ENCODE measurements at regions not wholly inside any gene's neighbourhood (a gene's known extent, or its start where the extent isn't known, plus 50 kb on each side); places are given as distances from the start of the nearest gene placed in this dataset.

- DNase-seq = no peak
These were observed 93.8 kb upstream of the IL12B start for GRCh38 chr5:159424123-159424522.

- DNase-seq = no peak
These were observed 96.4 kb upstream of the IL12B start for GRCh38 chr5:159426694-159427093.

- no peak for DNase-seq
These were observed 97.1 kb upstream of the IL12B start for GRCh38 chr5:159427180-159428012.

DNA sequence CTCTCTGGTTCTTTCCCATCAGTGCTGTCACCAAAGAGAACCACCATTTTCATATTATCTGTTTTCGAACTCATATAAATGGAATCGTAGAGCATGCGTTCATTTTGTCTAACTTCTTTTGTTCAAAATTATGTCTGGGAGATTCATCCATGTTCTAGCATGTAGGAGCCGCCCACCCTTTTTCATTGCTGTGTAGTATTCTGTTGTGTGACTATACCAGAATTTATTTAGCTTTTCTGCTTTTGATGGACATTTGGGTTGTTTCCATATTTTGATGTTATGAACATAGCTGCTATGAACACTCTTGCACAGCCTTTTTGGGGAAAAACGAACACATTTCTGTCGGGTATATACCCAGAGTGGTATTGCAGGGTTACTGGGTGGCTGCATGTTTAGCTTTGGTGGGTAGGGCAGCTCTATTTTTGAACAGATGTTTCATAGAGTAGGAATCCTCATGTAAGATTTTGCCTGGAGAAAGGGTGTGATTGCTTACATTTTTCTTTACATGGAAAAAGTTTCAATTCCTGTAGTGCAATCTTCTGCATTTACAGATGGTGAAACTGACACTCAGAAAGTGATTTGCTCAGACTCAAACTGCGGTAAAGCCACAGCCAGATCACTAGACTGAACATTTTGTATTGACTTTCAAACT lies 100.2 kb upstream of the IL12B start:
- no peak for DNase-seq

DNA sequence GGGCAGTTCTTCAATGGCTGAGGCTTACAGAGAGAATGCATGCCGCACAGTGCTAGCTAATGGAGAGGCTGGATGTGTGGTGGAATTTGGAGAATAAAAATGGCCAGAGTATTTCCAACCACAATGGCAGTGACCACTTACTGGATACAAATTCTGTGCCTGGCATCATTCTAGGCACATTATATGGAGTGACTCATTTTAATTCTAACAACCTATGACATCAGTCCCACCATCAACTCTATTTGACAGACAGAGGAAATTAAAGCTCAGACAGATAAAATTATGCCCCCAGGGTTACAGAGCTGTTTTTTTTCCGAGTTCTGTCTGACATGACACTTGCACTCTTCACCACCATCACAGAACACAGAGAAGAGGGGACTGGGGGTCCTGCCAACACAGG lies 105.6 kb upstream of the IL12B start:
- DNase-seq = no peak

GRCh38 chr5:159438092-159438491 lies 107.8 kb upstream of the IL12B start:
- DNase-seq = no peak

DNA sequence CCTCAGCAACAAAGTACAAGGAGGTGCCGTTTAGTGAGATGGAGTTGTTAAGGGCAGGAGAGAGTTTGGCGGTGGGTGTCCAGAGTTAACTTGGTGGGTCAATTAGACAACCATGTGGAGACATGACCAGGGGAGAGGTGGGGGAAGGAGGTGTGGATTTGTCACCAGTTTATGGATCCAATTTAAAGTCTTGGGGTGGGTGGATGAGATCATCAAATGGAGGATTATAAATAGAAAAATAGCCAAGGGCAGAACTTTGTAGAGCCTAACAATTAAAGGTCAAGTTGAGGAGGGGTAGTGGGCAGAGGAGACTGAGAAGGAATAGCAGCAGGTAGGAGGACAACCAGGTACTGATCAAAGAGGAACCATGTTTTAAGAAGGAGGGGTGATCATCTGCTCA lies 108.7 kb upstream of the IL12B start:
- no peak for DNase-seq

DNA sequence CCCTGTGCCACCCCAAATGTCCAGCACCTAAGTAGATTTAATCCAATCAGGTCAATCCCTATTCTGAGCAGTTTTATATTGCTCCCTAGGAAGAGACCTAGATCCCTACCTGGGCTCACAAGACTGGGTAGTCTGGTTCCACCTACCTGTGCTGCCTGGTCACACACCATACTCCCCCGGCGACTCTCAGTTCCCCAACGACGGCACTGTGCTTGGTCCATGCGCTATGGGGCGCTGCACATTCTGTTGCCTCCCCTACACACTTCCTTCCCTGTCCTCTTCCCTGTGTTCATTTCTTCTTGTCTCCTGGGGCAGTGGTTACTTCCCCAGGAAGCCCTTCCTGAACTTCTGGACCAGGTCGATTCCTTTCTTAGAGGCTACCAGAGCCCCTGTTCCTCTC lies 109.9 kb upstream of the IL12B start:
- DNase-seq = no peak

GRCh38 chr5:159440968-159441367 lies 110.7 kb upstream of the IL12B start:
- no peak for DNase-seq

DNA sequence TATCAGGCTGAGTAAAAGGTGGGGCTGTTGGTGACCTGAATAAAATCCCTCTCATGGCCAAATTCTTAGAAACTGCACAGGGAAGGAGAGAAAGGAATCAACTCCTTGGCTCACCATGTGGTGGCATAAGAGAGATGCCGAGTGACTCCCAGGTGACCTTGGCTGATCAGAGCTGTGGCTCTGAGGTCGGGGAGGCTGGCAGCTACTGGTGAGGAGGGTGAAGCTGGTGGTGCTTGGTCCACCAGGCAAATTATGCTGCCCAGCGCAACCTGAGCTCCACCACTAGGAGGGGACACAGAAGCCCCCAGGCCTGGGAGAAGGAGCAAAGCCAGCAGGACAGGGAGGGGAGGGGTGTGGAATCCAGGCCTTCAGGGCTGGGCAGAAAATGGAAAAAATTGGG lies 111.2 kb upstream of the IL12B start:
- DNase-seq = no peak

DNA sequence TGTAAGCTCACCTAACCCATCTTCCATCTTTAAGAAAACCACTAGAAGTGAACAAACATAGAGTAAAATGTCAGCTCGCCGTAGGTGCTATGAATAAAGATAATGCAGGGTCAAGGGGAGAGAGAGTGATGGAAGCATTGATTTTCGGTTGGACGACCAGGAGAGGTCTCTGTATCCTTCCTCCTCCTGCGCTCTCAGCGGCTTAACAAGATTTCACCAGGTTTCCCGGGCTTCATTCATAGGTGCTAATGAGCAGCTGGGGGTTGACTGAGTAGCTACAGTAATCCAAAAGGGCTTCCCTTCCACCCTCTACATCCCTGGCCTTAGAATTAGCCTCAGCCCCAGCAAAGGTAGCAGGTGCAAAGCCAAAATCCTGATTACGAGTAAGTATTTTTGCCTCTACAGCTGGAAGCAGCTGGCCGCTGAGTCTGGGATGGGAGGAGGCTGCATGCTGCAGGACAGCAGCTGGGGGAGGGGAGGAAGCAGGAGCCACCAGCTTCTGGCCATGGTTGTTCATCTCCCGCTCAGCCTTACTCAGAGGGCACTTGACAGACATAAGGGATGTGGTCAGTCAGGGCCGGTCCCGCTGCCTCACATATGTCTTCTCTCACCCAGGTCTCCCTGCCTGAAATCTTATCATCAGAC lies 112.0 kb upstream of the IL12B start:
- DNase-seq = no peak

- peak; percentile 22 for DNase-seq
These were observed 114.3 kb upstream of the IL12B start for GRCh38 chr5:159444441-159445082.

DNA sequence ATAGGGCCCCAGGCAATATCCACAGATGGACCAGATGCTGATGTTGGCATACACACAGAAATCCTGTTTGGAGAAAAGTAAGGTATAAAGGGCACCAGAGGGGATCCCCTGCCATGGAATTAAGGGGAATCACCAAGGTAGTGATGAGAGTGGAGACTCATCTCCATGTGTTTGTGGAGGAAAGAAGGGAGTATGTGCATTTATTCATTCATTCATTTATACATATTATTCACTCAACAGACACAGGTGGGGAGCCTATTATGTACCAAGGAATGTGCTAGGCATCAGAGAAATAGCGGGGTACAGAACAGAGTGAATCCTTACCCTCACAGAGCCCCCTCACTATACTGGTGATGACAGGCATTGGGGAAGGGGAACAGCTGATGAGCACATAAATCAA lies 116.8 kb upstream of the IL12B start:
- no peak for DNase-seq

DNA sequence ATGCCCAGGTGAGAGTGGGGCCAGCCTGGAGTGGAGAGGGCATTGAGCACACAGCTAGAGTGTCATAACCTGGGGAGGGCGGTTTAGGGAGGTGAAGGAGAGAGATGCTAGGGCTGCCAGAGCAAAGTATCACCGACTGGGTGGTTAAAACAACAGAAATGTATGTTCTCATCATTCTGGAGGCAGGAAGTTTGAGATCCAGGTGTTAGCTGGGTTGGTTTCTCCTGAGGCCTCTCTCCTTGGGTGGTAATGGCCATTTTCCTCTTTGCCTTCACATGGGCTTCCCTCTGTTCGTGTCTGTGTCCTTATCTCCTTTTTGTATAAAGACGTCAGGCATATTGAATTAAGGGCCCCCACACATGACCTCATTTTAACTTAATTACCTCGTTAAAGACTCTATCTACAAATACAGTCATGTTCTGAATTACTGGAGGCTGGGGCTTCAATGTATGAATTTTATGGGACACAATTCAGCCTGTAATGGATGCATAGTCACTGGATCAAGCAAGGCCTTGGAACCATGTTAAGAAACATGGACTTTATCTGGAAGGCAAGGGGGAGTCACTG lies 118.6 kb upstream of the IL12B start:
- DNase-seq = no peak

DNA sequence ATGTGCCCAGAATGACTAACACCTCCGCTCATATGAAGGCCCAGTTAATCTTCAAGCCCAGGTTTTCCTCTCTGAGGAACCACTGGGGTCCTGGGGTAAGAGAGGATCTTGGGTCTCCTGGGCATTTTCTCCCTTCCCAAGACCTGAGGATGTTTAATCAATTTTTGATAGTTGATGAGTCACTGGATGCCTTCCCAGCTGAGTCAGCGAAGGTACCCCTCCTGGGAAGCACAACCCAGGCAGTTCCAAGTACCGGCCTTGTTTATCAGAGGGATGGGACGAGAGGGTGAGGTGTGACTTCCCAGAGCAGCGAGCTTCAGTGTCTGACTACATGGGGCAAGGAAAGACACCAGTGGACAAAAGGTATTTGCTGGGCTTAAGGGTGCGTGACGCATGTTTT lies 119.6 kb upstream of the IL12B start:
- no peak for DNase-seq

- no peak for DNase-seq
These were observed 120.1 kb upstream of the IL12B start for GRCh38 chr5:159450417-159450816.

- no peak for DNase-seq
These were observed 121.1 kb upstream of the IL12B start for GRCh38 chr5:159451197-159452052.

- no peak for DNase-seq
These were observed 122.3 kb upstream of the IL12B start for GRCh38 chr5:159452480-159453167.

DNA sequence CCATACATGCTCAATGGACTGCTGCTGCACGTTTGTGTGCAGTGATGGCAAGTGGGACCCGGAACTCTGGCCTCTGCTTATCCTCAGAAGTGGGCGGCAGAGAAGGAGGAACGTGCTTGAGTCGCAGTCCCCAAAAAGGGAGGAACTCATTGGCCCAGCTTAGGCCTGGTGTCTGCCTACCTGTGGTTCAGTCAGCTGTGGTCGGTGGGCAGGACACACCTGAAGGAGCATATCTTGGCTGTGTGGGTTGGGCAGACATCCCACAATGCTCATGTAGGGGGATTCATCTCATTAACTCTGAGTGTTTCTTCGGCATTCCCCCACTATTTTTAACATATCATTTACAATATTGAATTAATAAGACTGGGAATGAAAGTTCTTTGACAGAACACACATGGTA lies 122.9 kb upstream of the IL12B start:
- DNase-seq = no peak

GRCh38 chr5:159456261-159456660 lies 126.0 kb upstream of the IL12B start:
- DNase-seq = no peak

DNA sequence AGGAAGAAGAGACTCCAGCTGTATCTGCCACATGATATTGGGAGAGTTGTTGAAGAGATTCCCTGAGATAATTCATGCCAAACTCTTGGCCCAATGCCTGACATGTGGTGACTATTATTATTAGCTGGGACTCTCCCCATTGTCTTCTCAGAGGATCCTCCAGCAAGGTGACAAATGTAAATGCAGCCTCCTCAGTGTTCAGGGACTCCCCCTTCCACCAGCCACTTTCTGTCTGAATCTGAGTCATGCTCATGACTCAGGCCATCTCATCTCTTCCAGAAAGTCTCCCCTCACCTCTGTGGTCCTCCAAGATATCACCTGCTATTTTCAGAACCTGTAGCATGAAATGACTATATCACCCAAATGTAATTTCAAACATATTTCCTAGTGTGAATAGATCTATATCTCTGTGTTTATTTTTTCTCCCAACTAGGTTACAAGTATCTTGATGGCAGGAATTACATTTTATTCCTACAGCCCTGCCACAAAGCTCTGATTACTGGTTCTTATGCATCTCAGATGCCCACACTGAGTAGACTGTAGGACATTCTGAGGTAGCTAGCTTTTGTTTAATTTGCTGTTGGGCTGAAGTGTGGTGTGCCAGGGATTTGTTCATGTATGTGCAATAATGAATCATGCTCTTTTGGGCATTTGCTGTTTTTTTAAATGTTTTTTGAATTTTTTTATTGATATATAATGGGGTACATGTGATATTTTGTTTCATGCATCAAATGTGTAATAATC lies 126.6 kb upstream of the IL12B start:
- DNase-seq = no peak

All from NCI-H1417 treated with DMSO at 0.1 percent for 48 hours (cell line).